SK-N-MC (cell line): ENCODE measurements at regions not wholly inside any gene's neighbourhood (a gene's known extent, or its start where the extent isn't known, plus 50 kb on each side); places are given as distances from the start of the nearest gene placed in this dataset.

Experiments
- EZH2 ChIP-seq: fragments of 200-600 bp; sonication (generic); IDR thresholded peaks from one replicate; pipeline ENCODE4 v1.6.1; 2017; ENCODE audit warnings: antibody characterized with exemption
- POLR2AphosphoS5 ChIP-seq: IDR thresholded peaks from 2 replicates; pipeline ENCODE4 v1.6.1; 2012; ENCODE audit warnings: mild to moderate bottlenecking, low read depth, low read length, borderline replicate concordance

GRCh38 chr14:38790916-38791315, 312.1 kb downstream of the SEC23A start:
- no peak for TF ChIP-seq POLR2AphosphoS5
- TF ChIP-seq EZH2: no peak
